Panc1 (cell line): ENCODE measurements at regions not wholly inside any gene's neighbourhood (a gene's known extent, or its start where the extent isn't known, plus 50 kb on each side); places are given as distances from the start of the nearest gene placed in this dataset.

ENCODE experiments used
- ATAC-seq: fragments of 200-7000 bp; cut with Tn5 transposase; 2 replicates; pipeline ENCODE4 v1.9.1; 2020; ENCODE audit warnings: mild to moderate bottlenecking, moderate library complexity
- BruUV-seq: library from RNA; stranded (reverse); fragments of 400-500 nt; replicated peaks from 2 replicates; lab custom pipeline; 2021; lab: Mats Ljungman, UMichigan
- CTCF ChIA-PET: fragments of 300-600 bp; sonication (Branson Sonifier 250); formaldehyde crosslinking; loops from one replicate; lab custom pipeline; 2022; ENCODE audit warnings: antibody characterized with exemption; lab: Charles Lee
- POLR2A ChIA-PET: fragments of 300-600 bp; sonication (Branson Sonifier 250); formaldehyde crosslinking; loops from one replicate; lab custom pipeline; 2022; ENCODE audit warnings: antibody characterized with exemption; lab: Charles Lee
- DNase-seq: peaks from one replicate; pipeline ENCODE4 v3.0.0-alpha.2; 2010; ENCODE audit warnings: low read depth, low spot score
- H3K27ac ChIP-seq: 2 replicates; pipeline ENCODE4 v1.5.1; 2011; ENCODE audit warnings: mild to moderate bottlenecking, low read length, inconsistent platforms
- H3K27me3 ChIP-seq: fragments of 200-500 bp; sonication (Bioruptor generic); 2 replicates; pipeline ENCODE4 v1.6.0; 2014; ENCODE audit warnings: low read length, inconsistent platforms; ENCODE audit not compliant: control insufficient read depth, insufficient read depth
- H3K36me3 ChIP-seq: fragments of 200-500 bp; sonication (Bioruptor generic); 2 replicates; pipeline ENCODE4 v1.5.1; 2014; ENCODE audit warnings: inconsistent platforms, mild to moderate bottlenecking, low read length, moderate library complexity; ENCODE audit not compliant: control insufficient read depth, insufficient read depth
- H3K4me1 ChIP-seq: 2 replicates; pipeline ENCODE4 v1.5.1; 2011; ENCODE audit warnings: inconsistent platforms, mild to moderate bottlenecking, low read length, moderate library complexity; ENCODE audit not compliant: control insufficient read depth, insufficient read depth
- H3K4me3 ChIP-seq, 2 experiments: 2 replicates each; pipeline ENCODE4 v1.5.1; 2011 to 2012; ENCODE audit warnings: low read depth in 2 of 2, low read length in 2 of 2, mild to moderate bottlenecking in 2 of 2, inconsistent platforms in 1 of 2, moderate library complexity in 1 of 2
- H3K9me3 ChIP-seq: fragments of 200-500 bp; sonication (Bioruptor generic); 2 replicates; pipeline ENCODE4 v1.5.1; 2014; ENCODE audit warnings: low read depth, mild to moderate bottlenecking, inconsistent platforms, low read length, moderate library complexity; ENCODE audit not compliant: control insufficient read depth, insufficient read depth
- POLR2AphosphoS5 ChIP-seq: IDR thresholded peaks from 2 replicates; pipeline ENCODE4 v1.6.1; 2012; ENCODE audit warnings: mild to moderate bottlenecking, low read depth, low read length, moderate library complexity
- REST ChIP-seq, 2 experiments: IDR thresholded peaks; 2 replicates each; pipeline ENCODE4 v1.6.1; 2011 to 2012; ENCODE audit warnings: low read depth in 2 of 2, control low read depth in 1 of 2, low read length in 1 of 2, mild to moderate bottlenecking in 1 of 2, moderate library complexity in 1 of 2; ENCODE audit not compliant: insufficient read depth in 1 of 2
- SIN3A ChIP-seq: IDR thresholded peaks from 2 replicates; pipeline ENCODE4 v1.6.1; 2012; ENCODE audit warnings: low read depth, mild to moderate bottlenecking, low read length, moderate library complexity, borderline replicate concordance; ENCODE audit not compliant: insufficient read depth
- TCF7L2 ChIP-seq: IDR thresholded peaks from 2 replicates; pipeline ENCODE4 v1.6.1; 2011; ENCODE audit warnings: mild to moderate bottlenecking, low read depth, low read length, inconsistent platforms
- in situ Hi-C: cut with HindIII; loops from 2 replicates; pipeline ENCODE4 v1.10.0; 2016; ENCODE audit warnings: low sequenced_read_pairs, low pct_unique_long_range_greater_than_20kb
- intact Hi-C: fragments of 100-400 bp; cut with micrococcal nuclease; formaldehyde crosslinking; loops from one replicate; pipeline ENCODE4 v1.10.0; 2022; ENCODE audit not compliant: unreplicated experiment
- TF ChIP-seq, protein P1 (sequence below): fragments of 450-650 bp; IDR thresholded peaks from 2 replicates; pipeline ENCODE4 v1.5.1; 2017; ENCODE audit warnings: mild to moderate bottlenecking

GRCh38 chr6:126876446-126876845, 242.0 kb upstream of the RSPO3 start:
- intact Hi-C loops (no loop called here), in situ Hi-C loops (no loop called here)
- no peak for TF ChIP-seq REST (IDR thresholded peaks at IDR 0.05; ENCODE audit: insufficient read depth in 1 of 2, low read depth in 2 of 2, low read length in 1 of 2)
- no peak for TF ChIP-seq TCF7L2
- no peak for TF ChIP-seq POLR2AphosphoS5
- TF ChIP-seq SIN3A = no peak
- TF ChIP-seq, protein P1, sequence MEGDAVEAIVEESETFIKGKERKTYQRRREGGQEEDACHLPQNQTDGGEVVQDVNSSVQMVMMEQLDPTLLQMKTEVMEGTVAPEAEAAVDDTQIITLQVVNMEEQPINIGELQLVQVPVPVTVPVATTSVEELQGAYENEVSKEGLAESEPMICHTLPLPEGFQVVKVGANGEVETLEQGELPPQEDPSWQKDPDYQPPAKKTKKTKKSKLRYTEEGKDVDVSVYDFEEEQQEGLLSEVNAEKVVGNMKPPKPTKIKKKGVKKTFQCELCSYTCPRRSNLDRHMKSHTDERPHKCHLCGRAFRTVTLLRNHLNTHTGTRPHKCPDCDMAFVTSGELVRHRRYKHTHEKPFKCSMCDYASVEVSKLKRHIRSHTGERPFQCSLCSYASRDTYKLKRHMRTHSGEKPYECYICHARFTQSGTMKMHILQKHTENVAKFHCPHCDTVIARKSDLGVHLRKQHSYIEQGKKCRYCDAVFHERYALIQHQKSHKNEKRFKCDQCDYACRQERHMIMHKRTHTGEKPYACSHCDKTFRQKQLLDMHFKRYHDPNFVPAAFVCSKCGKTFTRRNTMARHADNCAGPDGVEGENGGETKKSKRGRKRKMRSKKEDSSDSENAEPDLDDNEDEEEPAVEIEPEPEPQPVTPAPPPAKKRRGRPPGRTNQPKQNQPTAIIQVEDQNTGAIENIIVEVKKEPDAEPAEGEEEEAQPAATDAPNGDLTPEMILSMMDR = no peak
- no peak overlapping the region for H3K4me3 ChIP-seq
- CTCF ChIA-PET = no interaction called here
- H3K4me1 ChIP-seq = no peaks in the 10 kb centered on the region
- no peaks in the 10 kb centered on the region for H3K27me3 ChIP-seq
- ATAC-seq = no peak
- no peaks in the 10 kb centered on the region; the same call in 1 of the 2 replicates for H3K36me3 ChIP-seq
- H3K9me3 ChIP-seq = no peaks in the 10 kb centered on the region
- no TSS peak for BruUV-seq
- no peak for DNase-seq
- no peak overlapping the region for H3K27ac ChIP-seq
- POLR2A ChIA-PET = no interaction called here

DNA sequence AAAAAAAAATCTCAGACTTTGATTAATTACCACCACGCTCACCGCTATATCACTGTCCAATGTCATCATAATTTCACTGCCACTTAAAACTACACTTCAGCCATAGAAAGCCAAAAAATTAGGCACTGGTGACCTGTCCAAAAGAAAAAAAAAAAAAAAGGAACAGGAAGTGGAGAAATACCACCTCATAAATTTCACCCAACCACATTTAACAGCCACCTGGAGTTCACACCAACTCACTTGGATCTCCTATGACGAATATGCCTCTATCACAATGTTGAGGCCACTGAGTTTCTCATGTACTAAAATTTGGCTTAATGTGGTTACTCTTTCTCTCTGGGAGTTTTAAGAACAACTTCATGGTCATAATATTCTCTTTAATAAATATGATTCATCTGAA, 237.5 kb upstream of the RSPO3 start:
- H3K36me3 ChIP-seq = no peaks in the 10 kb centered on the region; the same call in 1 of the 2 replicates
- TF ChIP-seq POLR2AphosphoS5 (no peak), TCF7L2 (no peak), REST (IDR thresholded peaks at IDR 0.05; ENCODE audit: insufficient read depth in 1 of 2, low read depth in 2 of 2, low read length in 1 of 2) (no peak), SIN3A (no peak)
- TF ChIP-seq, protein P1 = no peak
- H3K4me3 ChIP-seq = no peak overlapping the region
- BruUV-seq = no TSS peak
- no peak for DNase-seq
- CTCF ChIA-PET = interaction anchor here (0.7 kb wide), 1 partner anchor 382 kb away, joined by 4 read pairs; no protein-coding TSS in a partner anchor
- ATAC-seq = no peak
- no peaks in the 10 kb centered on the region for H3K4me1 ChIP-seq
- POLR2A ChIA-PET = no interaction called here
- no peaks in the 10 kb centered on the region for H3K9me3 ChIP-seq
- in situ Hi-C loops = no loop called here
- intact Hi-C loops = no loop called here
- no peaks in the 10 kb centered on the region for H3K27me3 ChIP-seq
- H3K27ac ChIP-seq = no peak overlapping the region
